H1 (cell line): ENCODE measurements at regions not wholly inside any gene's neighbourhood (a gene's known extent, or its start where the extent isn't known, plus 50 kb on each side); places are given as distances from the start of the nearest gene placed in this dataset.

ENCODE experiments used
- CTCF ChIA-PET: fragments of 300-600 bp; sonication (Branson Sonifier 250); formaldehyde crosslinking; loops from one replicate; lab custom pipeline; 2021; ENCODE audit not compliant: partially characterized antibody; lab: Charles Lee
- POLR2A ChIA-PET: fragments of 300-600 bp; sonication (Branson Sonifier 250); formaldehyde crosslinking; loops from one replicate; lab custom pipeline; 2021; ENCODE audit warnings: inconsistent platforms; ENCODE audit not compliant: partially characterized antibody; lab: Charles Lee
- DNase-seq, 2 experiments: peaks; one replicate each; pipeline versions ENCODE4 v3.0.0 to v3.0.0-alpha.2; 2010 to 2022; ENCODE audit warnings: low spot score in 2 of 2, low read depth in 1 of 2, mixed read lengths in 1 of 2
- FAIRE-seq: peaks from 2 replicates; lab custom pipeline; 2011; peaks lifted over from hg19 to GRCh38; lab: Jason Lieb, UNC
- H2AFZ ChIP-seq: 2 replicates; pipeline ENCODE4 v1.8.1; 2012; ENCODE audit warnings: low read length, inconsistent platforms
- H2AK5ac ChIP-seq: 2 replicates; pipeline ENCODE4 v1.6.1; 2013; ENCODE audit warnings: low read depth, low read length
- H2BK120ac ChIP-seq: replicated peaks from 2 replicates; pipeline ENCODE3; 2013; ENCODE audit warnings: low read depth, low read length, inconsistent platforms
- H2BK12ac ChIP-seq: 2 replicates; pipeline ENCODE4 v1.6.1; 2013; ENCODE audit warnings: low read depth, low read length
- H2BK15ac ChIP-seq: 2 replicates; pipeline ENCODE4 v1.6.1; 2013; ENCODE audit warnings: low read length
- H2BK20ac ChIP-seq: 2 replicates; pipeline ENCODE4 v1.6.1; 2013; ENCODE audit warnings: low read length
- H2BK5ac ChIP-seq: 2 replicates; pipeline ENCODE4 v1.6.1; 2013; ENCODE audit warnings: low read depth, low read length
- H3K14ac ChIP-seq: 2 replicates; pipeline ENCODE4 v1.6.1; 2013; ENCODE audit warnings: inconsistent platforms; ENCODE audit not compliant: insufficient read length
- H3K18ac ChIP-seq: 2 replicates; pipeline ENCODE4 v1.6.1; 2013; ENCODE audit warnings: low read length; ENCODE audit errors: extremely low read depth
- H3K23ac ChIP-seq: 2 replicates; pipeline ENCODE4 v1.6.1; 2013; ENCODE audit warnings: inconsistent platforms; ENCODE audit not compliant: insufficient read length
- H3K23me2 ChIP-seq: 2 replicates; pipeline ENCODE4 v1.6.1; 2013; ENCODE audit warnings: low read depth, low read length
- H3K27ac ChIP-seq: 2 replicates; pipeline ENCODE4 v1.6.1; 2011; ENCODE audit warnings: low read depth, low read length, inconsistent platforms
- H3K27me3 ChIP-seq, 4 experiments: replicated peaks in 1 of 4; 1 replicate in 1 of 4; 2 replicates in 3 of 4; pipeline versions ENCODE4 v1.6.1 to v1.8.1; 2011 to 2013; ENCODE audit warnings: low read length in 3 of 4, mild to moderate bottlenecking in 3 of 4, inconsistent platforms in 2 of 4, mixed read lengths in 2 of 4, moderate library complexity in 1 of 4; ENCODE audit not compliant: control insufficient read depth in 3 of 4, insufficient read depth in 3 of 4; ENCODE audit errors: extremely low read depth in 1 of 4
- H3K36me3 ChIP-seq, 4 experiments: 2 replicates each; pipeline versions ENCODE4 v1.6.1 to v1.8.1; 2011 to 2013; ENCODE audit warnings: mild to moderate bottlenecking in 4 of 4, low read length in 3 of 4, moderate library complexity in 2 of 4, control low read depth in 1 of 4, inconsistent platforms in 1 of 4; ENCODE audit not compliant: insufficient read depth in 4 of 4, control insufficient read depth in 2 of 4
- H3K4ac ChIP-seq: replicated peaks from 2 replicates; pipeline ENCODE3; 2013; ENCODE audit warnings: low read length, low read depth, mixed read lengths, inconsistent platforms; ENCODE audit not compliant: insufficient read length
- H3K4me1 ChIP-seq, 4 experiments: replicated peaks in 1 of 4; 1 replicate in 1 of 4; 2 replicates in 3 of 4; pipeline versions ENCODE4 v1.6.1 to v1.8.1; 2011 to 2013; ENCODE audit warnings: low read length in 3 of 4, inconsistent platforms in 2 of 4, mixed read lengths in 1 of 4; ENCODE audit not compliant: insufficient read depth in 4 of 4, control insufficient read depth in 3 of 4
- H3K4me2 ChIP-seq, 2 experiments: 2 replicates each; pipeline versions ENCODE4 v1.6.1 to v1.8.1; 2011 to 2013; ENCODE audit warnings: low read depth in 2 of 2, low read length in 2 of 2, control low read depth in 1 of 2, inconsistent platforms in 1 of 2, mild to moderate bottlenecking in 1 of 2; ENCODE audit not compliant: insufficient read depth in 1 of 2
- H3K4me3 ChIP-seq, 4 experiments: fragments of 200-600, 300-600 bp in 1 of 4; sonication (generic), shearing (Covaris generic), sonication (Bioruptor Twin) in 1 of 4; 2 replicates each; pipeline versions ENCODE4 v1.5.1 to v1.8.1; 2011 to 2016; ENCODE audit warnings: low read length in 4 of 4, low read depth in 3 of 4, control low read depth in 2 of 4, inconsistent platforms in 2 of 4, mild to moderate bottlenecking in 2 of 4, mixed read lengths in 1 of 4, moderate library complexity in 1 of 4; ENCODE audit not compliant: insufficient read depth in 2 of 4; ENCODE audit errors: extremely low read depth in 1 of 4
- H3K56ac ChIP-seq: replicated peaks from 2 replicates; pipeline ENCODE3; 2013; ENCODE audit warnings: low read depth, mild to moderate bottlenecking, mixed read lengths, low read length, inconsistent platforms; ENCODE audit not compliant: insufficient read length
- H3K79me1 ChIP-seq: 2 replicates; pipeline ENCODE4 v1.6.1; 2013; ENCODE audit warnings: low read depth, low read length, control low read depth
- H3K79me2 ChIP-seq, 2 experiments: 2 replicates each; pipeline versions ENCODE4 v1.6.1 to v1.8.1; 2012 to 2013; ENCODE audit warnings: low read length in 2 of 2, mild to moderate bottlenecking in 2 of 2, inconsistent platforms in 1 of 2; ENCODE audit not compliant: insufficient read depth in 2 of 2, control insufficient read depth in 1 of 2
- H3K9ac ChIP-seq, 4 experiments: replicated peaks in 1 of 4; 1 replicate in 1 of 4; 2 replicates in 3 of 4; pipeline versions ENCODE4 v1.6.1 to v1.8.1; 2011 to 2013; ENCODE audit warnings: low read depth in 3 of 4, low read length in 3 of 4, control low read depth in 2 of 4, mild to moderate bottlenecking in 2 of 4, moderate library complexity in 2 of 4, inconsistent platforms in 1 of 4; ENCODE audit errors: extremely low read depth in 1 of 4
- H3K9me3 ChIP-seq, 2 experiments: 2 replicates each; pipeline versions ENCODE4 v1.6.1 to v1.8.1; 2012 to 2013; ENCODE audit warnings: mild to moderate bottlenecking in 2 of 2, moderate library complexity in 2 of 2, control low read depth in 1 of 2, inconsistent platforms in 1 of 2, low read depth in 1 of 2, low read length in 1 of 2, mixed read lengths in 1 of 2; ENCODE audit not compliant: insufficient read depth in 2 of 2
- H4K20me1 ChIP-seq, 2 experiments: replicated peaks in 1 of 2; 2 replicates each; pipeline versions ENCODE3 to v1.8.1; 2011 to 2013; ENCODE audit warnings: inconsistent platforms in 2 of 2, low read length in 2 of 2, mild to moderate bottlenecking in 1 of 2; ENCODE audit not compliant: insufficient read depth in 2 of 2, control insufficient read depth in 1 of 2
- H4K5ac ChIP-seq: 2 replicates; pipeline ENCODE4 v1.6.1; 2013; ENCODE audit warnings: low read length, low read depth, mixed read lengths, inconsistent platforms; ENCODE audit not compliant: insufficient read length
- H4K8ac ChIP-seq: 2 replicates; pipeline ENCODE4 v1.8.0; 2013; ENCODE audit warnings: mild to moderate bottlenecking, moderate library complexity, low read length, inconsistent platforms; ENCODE audit not compliant: insufficient read depth; ENCODE audit errors: extremely low read depth
- H4K91ac ChIP-seq: replicated peaks from 2 replicates; pipeline ENCODE3; 2013; ENCODE audit warnings: low read length, mixed read lengths, inconsistent platforms; ENCODE audit not compliant: insufficient read length
- EGR1 ChIP-seq: IDR thresholded peaks from 2 replicates; pipeline ENCODE4 v1.6.1; 2011; ENCODE audit warnings: low read depth, low read length, borderline replicate concordance
- EP300 ChIP-seq, 2 experiments: IDR thresholded peaks; 1 replicate in 1 of 2; 2 replicates in 1 of 2; pipeline ENCODE4 v1.6.1; 2011 to 2012; ENCODE audit warnings: low read depth in 2 of 2, low read length in 2 of 2, mild to moderate bottlenecking in 2 of 2, borderline replicate concordance in 1 of 2, inconsistent platforms in 1 of 2, moderate library complexity in 1 of 2
- GTF2F1 ChIP-seq: IDR thresholded peaks from 2 replicates; pipeline ENCODE4 v1.6.1; 2012; ENCODE audit warnings: low read depth, low read length, improper control_type of control experiment, borderline replicate concordance
- WGBS, 2 experiments: shearing (Covaris generic) in 1 of 2; methylation state at CpG; one replicate each; pipeline versions ENCODE4 v1.1.6 to v1.1.7; 2013 to 2015; ENCODE audit warnings: low lambda C conversion rate in 2 of 2, mixed read lengths in 2 of 2, inconsistent platforms in 1 of 2, low coverage in 1 of 2, missing lambda C conversion rate in 1 of 2; ENCODE audit not compliant: insufficient replicate concordance in 2 of 2, insufficient coverage in 1 of 2, insufficient read length in 1 of 2; ENCODE audit errors: extremely low coverage in 1 of 2, missing lambda C conversion rate in 1 of 2; 5-methylcytosine and 5-hydroxymethylcytosine counted together

- Histone ChIP-seq H4K5ac (no peak overlapping the region), H3K14ac (no peak overlapping the region), H3K27me3 (no peaks in the 10 kb centered on the region), H2BK12ac (no peak overlapping the region), H3K56ac (no peak overlapping the region), H3K4me1 (no peaks in the 10 kb centered on the region), H4K8ac (no peak overlapping the region), H3K79me1 (no peaks in the 10 kb centered on the region), H4K91ac (no peak overlapping the region), H3K79me2 (no peaks in the 10 kb centered on the region), H3K9ac (no peak overlapping the region), H3K4me2 (no peak overlapping the region), H2BK120ac (no peak overlapping the region), H2BK5ac (no peak overlapping the region), H2BK20ac (no peak overlapping the region), H3K4ac (no peak overlapping the region), H2BK15ac (no peak overlapping the region), H3K36me3 (no peaks in the 10 kb centered on the region), H4K20me1 (no peaks in the 10 kb centered on the region), H2AFZ (no peak overlapping the region), H3K23me2 (no peaks in the 10 kb centered on the region), H3K4me3 (no peak overlapping the region), H3K18ac (no peak overlapping the region), H3K27ac (no peak overlapping the region), H3K23ac (no peak overlapping the region), H3K9me3 (peaks cover 0 to under 1% of the 10 kb centered on the region in 2 experiments; a peak in 1 of 4 replicates), H2AK5ac (no peak overlapping the region)
- ChIA-PET POLR2A (no interaction called here), CTCF (no interaction called here)
- no peak for DNase-seq
- TF ChIP-seq EGR1, result no peak
- no peak for TF ChIP-seq GTF2F1
- no peak for TF ChIP-seq EP300 (IDR thresholded peaks at IDR 0.05; ENCODE audit: borderline replicate concordance in 1 of 2, low read depth in 2 of 2, low read length in 2 of 2)
- WGBS, 2 experiments, result 94% methylated on average over 1 of the region's 1 CpG; no CpG with 5 or more reads in 1 of the 2 experiments
- FAIRE-seq, result no peak
These were observed 1019.9 kb upstream of the PTPRD start for GRCh38 chr9:11632691-11633090.
